ENCODE measurements at regions not wholly inside any gene's neighbourhood (a gene's known extent, or its start where the extent isn't known, plus 50 kb on each side); places are given as distances from the start of the nearest gene placed in this dataset.
"Not testable (repeated sequence)": the region's sequence is repeated elsewhere in the genome, so short reads cannot be mapped to it uniquely, and the experiment has no call there.

- no peak for DNase-seq
Observed at GRCh38 chr10:78212060-78212785, 178.6 kb downstream of the RPS24 start.

DNA sequence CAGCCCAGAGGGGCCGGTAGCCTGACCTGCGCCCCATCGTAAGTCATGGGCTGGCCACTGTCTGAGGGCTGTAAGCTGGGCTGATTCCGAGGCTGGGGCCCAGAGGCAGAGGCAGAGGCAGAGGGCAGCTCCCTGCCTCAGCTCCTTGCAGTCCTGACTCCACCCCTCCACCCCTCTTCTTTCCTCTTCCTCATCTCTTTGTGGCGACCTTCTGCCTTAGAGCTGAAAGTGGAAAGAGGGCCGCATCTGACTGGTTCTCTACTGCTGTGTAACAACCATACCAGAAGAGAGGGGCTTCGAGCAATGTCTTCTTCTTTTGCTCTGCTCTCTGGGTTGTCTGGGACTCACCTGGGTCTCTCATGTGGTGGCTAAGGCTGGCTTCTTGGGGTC, 179.1 kb downstream of the RPS24 start:
- no peak for DNase-seq

- DNase-seq = no peak
Observed at GRCh38 chr10:78214955-78215354, 181.3 kb downstream of the RPS24 start.

DNA sequence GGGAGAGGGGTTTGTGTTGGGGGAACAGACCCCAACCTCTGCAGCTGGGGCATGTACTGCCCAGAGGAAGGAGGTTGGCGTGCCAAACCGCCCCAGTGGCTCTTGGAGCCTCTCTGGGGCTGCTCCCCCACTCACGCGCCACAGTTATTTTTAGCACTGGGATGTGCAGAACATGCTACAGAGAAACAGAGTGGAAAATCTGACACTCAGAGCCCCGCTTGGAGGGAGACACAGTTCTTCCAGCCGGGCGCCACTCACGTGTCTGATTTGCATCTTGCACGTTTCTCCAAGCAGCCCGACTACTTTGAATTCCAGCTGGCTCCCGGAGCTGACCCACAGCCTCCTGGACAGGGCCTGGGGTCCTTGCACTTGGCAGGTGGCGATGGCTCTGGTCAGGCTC, 182.0 kb downstream of the RPS24 start:
- DNase-seq = peak; percentile 3

DNA sequence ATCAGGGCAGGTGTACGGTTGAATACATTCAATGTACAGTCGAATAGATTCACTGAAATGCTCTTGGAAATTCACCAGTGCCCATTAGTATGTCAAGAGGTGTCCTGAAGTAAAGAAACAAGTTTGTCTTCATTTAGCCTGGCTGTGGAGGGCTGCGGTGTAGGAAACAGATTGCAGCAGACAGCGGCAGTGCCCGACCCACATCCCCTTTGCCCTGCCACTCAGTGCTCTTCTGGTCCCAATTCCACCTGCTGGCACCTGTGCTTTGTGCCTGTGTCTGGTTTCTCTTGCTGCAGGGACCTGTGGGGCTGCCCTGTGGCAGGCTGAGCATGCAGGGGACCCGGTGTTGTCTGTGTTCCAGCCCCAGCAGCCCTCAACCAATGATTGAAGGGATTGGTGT, 183.7 kb downstream of the RPS24 start:
- DNase-seq = no peak

- DNase-seq = no peak
Observed at GRCh38 chr10:78218798-78219490, 185.3 kb downstream of the RPS24 start.

DNA sequence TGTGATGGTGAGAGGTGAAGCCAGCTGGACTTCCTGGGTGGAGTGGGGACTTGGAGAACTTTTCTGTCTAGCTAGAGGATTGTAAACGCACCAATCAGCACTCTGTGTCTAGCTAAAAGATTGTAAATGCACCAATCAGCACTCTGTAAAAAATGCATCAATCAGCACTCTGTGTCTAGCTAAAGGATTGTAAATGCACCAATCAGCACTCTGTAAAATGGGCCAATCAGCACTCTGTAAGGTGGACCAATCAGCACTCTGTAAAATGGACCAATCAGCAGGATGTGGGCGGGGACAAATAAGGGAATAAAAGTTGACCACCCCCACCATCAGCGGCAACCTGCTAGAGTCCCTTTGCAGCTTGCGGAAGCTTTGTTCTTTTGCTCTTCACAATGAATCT, 185.9 kb downstream of the RPS24 start:
- DNase-seq = not testable (repeated sequence)

DNA sequence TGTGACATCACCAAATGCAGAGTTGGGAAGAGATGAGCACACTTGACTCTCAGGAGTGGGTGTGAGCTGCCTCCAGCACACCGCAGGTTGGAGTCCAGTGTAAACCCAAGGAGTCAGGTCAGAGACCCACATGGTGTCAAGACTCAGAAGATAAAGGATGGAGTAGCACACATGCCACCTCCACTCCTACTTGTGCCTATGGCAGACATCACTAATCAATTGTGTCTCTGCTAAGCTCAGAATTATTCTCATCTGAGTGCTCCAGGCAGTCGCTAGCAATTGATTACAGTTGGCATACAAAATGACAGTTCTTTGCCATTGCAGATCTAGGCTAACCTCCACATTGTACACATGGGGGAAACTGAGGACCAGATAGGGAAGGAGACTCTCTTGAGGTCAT, 187.1 kb downstream of the RPS24 start:
- no peak for DNase-seq

DNA sequence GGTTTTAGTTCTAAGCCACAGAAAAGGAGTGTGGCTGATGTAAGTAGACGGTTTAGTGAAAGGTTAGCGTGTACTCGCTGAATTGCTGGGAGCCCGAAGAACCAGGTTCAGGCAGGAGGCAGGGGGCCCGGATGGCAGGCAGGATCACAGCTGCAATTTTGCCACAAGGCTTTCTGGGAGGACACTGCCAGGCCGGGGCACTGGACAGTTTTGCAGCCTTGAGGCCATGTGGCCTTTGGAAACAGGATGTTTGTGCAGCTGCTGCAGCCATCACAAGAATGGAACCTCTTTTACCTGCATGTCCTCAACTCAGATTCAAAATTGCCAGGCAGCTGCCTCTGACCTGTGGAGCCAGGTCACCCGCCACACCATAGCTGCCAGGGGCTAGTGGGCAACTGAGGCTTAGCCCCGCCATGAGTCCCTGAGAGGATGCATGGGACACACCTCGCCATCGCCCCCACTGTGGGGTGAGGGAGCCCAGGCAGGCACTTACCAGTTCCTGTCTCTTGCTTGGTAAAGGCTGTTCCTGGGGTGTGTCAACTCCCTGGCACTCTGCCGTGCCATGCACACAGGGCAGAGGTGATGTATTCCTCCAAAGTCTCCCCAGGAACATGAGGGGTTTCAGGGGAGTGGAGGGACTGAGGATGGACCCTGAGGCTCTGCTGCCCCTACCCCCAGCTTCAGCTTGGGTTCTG, 188.6 kb downstream of the RPS24 start:
- no peak for DNase-seq

- no peak for DNase-seq
Observed at GRCh38 chr10:78223088-78223487, 189.4 kb downstream of the RPS24 start.

DNA sequence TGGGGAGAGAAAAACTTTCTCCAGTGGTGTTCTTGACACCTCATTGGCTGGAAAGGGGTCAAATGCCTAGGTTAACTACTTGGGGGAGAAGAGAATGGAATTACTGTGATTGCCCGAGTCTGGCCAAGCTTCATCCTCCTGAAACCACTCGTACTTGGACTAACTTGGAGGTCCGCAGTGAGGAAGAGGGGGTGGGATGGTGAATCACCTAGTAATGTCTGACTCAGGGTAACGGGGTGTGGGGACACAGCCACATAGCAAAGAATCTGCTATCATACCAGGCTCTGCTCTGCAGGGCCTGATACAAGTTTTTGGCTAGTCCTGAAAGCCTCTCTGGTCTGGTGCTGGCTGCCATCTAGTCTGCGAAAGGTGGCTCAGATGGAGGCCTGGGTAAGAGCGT, 190.9 kb downstream of the RPS24 start:
- no peak for DNase-seq

DNA sequence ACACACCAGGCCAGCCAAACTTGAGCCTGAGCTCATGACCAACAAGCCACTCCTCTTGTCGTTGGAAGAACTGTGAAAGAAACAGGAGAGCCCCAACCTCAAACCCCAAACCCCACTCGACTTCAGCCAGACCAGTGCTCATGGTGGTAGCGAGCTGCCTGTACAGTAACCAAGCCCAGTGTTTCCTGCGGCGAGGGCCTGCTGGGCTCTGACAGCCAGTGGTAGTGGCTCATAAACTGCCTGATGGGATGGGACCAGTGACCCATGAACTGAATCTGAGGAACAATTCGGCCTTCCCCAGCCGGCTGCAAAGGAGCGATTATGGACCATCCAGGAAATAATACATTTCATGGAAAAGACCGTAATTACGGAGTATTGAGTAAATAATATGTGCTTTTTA, 191.9 kb downstream of the RPS24 start:
- DNase-seq = peak; percentile 62

GRCh38 chr10:78229489-78229888, 195.8 kb downstream of the RPS24 start:
- no peak for DNase-seq

DNA sequence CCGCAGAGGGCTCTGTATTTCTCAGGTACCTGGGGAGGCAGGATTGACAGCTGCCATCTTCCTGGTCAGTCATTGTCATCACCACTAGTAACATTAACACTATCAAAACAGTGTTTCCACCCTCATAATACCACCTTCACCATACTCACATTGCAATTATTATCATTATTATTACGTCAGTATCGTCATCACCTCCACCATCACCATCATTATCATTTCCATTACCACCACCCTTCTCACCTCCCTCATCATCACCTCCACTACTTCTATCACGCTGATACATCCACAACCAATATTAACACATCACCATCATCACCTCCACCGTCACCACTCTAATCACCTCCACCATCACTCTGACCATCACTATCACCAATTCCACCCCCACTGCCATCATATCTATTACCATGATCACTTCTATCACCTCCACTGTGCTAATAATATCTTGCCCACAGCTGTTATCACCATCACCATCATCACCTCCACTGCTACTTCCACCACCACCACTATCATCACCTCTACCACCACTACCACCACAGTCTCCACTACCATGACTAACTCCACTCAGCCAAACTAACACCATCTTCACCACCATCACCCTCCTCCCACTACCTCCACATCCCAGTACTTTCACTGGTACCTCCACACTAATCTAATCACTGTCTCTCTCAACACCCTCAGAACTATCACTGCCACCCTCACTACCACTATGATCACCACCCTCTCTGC, 196.4 kb downstream of the RPS24 start:
- no peak for DNase-seq

DNA sequence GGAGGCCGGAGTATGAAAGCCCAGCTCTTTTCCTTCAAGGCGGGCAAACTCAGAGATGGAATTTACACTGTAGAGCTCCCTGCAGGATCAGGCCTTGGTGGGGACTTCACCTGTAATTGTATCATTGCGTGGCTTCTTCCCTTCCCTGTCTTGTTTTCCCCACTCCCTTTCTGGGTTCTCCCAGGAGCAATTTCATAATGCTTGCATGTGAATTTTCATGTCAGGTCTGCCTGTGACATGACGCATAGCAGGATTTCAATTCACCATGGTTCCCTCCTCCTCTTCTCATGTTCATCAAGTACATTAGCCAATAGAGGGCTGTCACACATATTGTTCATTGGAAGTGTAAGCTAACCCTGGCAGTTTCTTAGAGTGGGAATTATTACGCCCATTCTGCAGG, 197.7 kb downstream of the RPS24 start:
- DNase-seq = no peak

- DNase-seq = no peak
Observed at GRCh38 chr10:78231939-78232338, 198.3 kb downstream of the RPS24 start.

- no peak for DNase-seq
Observed at GRCh38 chr10:78236416-78237015, 202.9 kb downstream of the RPS24 start.

DNA sequence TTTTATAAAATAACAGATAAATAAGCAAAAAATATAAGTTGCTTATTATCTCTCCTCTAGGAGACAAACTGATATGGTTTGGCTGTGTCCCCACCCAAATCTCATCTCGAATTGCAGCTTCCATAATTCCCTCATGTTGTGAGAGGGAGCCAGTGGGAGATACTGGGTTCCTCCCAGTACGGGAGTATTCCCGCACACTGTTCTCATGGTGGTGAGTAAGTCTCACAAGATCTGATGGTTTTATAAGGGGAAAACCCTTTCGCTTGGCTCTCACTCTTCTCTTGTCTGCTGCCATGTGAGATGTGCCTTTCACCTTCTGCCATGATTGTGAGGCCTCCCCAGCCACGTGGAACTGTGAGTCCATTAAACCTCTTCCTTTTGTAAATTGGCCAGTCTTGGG, 204.3 kb downstream of the RPS24 start:
- DNase-seq = not testable (repeated sequence)

DNA sequence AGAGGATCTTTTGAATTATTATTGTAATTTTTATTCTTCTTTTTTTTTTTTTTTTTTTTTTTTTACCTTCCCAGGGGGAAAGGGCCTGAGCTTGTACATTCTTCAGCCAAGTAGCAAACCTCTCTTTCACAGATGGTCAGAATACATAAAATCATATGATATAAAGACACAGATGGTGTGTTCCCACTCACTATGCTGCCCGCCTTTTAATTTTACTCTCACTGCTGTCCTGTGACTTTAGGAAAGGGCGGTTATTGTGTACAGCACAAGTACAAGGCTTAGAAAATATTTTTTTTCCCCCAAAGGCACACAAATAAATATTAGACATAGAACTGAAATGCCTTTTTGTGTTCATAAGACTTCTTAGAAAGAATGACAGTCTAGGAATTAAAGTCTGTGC, 213.6 kb downstream of the RPS24 start:
- no peak for DNase-seq

DNA sequence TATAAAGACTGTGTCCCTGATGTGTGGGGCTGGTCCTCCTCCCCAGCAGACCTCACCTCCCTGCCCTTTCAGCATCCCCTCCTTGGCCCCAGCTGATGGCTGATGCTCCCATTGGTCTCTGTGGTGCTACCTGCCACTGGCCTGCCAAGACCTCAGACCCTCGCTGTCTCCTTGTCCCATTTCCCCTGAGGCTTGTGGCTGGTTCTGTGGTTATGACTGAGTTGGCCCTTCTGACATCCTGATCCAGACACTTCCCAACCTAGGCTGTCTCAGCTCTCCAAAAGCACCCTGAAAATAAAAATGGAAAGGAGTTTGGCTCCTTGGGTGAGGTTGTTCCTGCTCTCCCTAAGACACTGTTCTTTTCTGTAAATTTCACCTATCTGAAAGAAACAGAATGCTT, 214.2 kb downstream of the RPS24 start:
- no peak for DNase-seq

GRCh38 chr10:78248651-78249464, 215.2 kb downstream of the RPS24 start:
- no peak for DNase-seq

- DNase-seq = no peak
Observed at GRCh38 chr10:78249690-78250089, 216.0 kb downstream of the RPS24 start.
